ENCODE measurements at regions not wholly inside any gene's neighbourhood (a gene's known extent, or its start where the extent isn't known, plus 50 kb on each side); places are given as distances from the start of the nearest gene placed in this dataset.

DNA sequence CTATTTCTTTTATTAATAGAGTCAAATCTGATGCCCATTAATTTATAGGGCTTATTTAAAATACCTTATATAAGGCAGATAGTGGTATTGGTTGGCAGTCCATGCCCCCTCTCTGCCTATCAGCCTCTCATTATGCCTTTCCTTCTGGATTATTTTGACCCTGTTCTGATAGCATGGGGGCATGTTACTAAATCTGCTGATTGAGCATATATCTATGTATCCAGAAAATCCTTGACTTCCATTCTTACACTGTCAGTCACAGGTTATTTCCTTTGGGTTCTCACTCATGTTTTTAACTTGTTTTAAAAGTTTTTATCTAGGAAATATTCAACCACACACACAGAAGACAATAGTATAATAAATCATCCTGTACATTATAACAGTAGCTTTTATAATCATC is 1184.9 kb downstream of the HACE1 start:
- no peak for DNase-seq (ENCODE audit: low read depth)

DNA sequence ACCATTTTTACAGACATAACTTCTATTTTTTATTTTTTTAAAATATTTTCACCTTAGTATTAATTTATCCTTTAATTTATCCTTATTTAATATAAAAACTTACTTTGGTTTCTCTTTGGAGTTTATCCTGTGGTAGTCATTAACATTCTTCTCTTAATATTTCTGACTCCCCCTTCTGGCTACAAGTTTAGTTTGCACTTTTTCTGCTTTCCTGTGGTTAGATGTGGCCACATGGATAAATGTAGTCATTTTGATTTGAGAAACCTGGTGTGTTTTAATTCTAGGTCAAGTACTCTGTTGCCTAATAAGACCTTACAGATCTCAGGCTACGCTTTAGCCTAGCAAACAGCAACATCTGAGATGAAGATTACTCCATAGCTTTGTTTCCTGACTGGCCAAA is 1187.5 kb downstream of the HACE1 start:
- TF ChIP-seq, protein P1, sequence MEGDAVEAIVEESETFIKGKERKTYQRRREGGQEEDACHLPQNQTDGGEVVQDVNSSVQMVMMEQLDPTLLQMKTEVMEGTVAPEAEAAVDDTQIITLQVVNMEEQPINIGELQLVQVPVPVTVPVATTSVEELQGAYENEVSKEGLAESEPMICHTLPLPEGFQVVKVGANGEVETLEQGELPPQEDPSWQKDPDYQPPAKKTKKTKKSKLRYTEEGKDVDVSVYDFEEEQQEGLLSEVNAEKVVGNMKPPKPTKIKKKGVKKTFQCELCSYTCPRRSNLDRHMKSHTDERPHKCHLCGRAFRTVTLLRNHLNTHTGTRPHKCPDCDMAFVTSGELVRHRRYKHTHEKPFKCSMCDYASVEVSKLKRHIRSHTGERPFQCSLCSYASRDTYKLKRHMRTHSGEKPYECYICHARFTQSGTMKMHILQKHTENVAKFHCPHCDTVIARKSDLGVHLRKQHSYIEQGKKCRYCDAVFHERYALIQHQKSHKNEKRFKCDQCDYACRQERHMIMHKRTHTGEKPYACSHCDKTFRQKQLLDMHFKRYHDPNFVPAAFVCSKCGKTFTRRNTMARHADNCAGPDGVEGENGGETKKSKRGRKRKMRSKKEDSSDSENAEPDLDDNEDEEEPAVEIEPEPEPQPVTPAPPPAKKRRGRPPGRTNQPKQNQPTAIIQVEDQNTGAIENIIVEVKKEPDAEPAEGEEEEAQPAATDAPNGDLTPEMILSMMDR (IDR thresholded peaks at IDR 0.05; ENCODE audit: insufficient read depth, low read length), result no peak
- H3K4me3 ChIP-seq (ENCODE audit: low read depth, low read length), result no peak overlapping the region
- no peak for DNase-seq (ENCODE audit: low read depth)

More for the DNA sequence above, 1184.9 kb downstream of the HACE1 start:
- TF ChIP-seq, protein P1 (IDR thresholded peaks at IDR 0.05; ENCODE audit: insufficient read depth, low read length), result no peak
- no peak overlapping the region for H3K4me3 ChIP-seq (ENCODE audit: low read depth, low read length)

DNA sequence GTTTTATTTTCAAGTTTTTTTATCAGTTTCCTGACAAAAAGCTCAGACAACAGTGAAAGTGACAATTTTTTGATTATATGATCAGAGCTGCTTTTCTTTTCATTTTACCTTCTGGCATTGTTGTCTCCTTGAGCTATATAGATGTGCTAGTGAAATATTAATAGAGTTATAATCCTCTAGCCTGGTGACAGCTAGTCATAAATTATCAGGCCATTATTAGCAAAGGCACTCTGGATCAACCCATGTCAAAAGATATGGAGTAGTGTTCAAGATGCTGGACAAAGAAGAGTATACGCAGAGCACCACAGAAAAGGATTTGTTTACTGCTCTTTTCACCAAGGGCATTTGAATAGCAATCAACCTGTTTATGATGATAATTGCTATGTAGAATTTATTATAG is 1230.1 kb downstream of the HACE1 start:
- TF ChIP-seq, protein P1 (IDR thresholded peaks at IDR 0.05; ENCODE audit: insufficient read depth, low read length), result no peak
- DNase-seq (ENCODE audit: low read depth), result no peak
- no peak overlapping the region for H3K4me3 ChIP-seq (ENCODE audit: low read depth, low read length)

DNA sequence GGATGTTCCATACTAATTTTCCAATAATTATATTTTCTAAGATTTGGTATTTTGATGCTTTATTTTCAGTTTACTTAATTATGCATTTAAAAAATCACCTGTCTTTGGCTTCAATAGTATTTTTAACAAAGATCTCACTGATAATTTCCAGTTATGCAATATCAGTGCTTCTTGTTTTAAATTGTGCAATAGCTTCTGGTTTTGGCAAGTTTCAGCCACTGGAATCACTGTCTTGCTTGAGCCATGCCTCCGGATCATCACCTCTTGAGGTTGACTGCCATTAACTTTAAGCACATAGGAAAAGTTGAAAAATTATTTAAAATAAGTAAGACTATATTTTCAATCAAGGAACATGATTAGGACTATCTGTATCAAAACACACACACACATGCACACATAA is 1242.1 kb downstream of the HACE1 start:
- TF ChIP-seq, protein P1 (IDR thresholded peaks at IDR 0.05; ENCODE audit: insufficient read depth, low read length), result no peak
- no peak for DNase-seq (ENCODE audit: low read depth)
- H3K4me3 ChIP-seq (ENCODE audit: low read depth, low read length), result no peak overlapping the region

DNA sequence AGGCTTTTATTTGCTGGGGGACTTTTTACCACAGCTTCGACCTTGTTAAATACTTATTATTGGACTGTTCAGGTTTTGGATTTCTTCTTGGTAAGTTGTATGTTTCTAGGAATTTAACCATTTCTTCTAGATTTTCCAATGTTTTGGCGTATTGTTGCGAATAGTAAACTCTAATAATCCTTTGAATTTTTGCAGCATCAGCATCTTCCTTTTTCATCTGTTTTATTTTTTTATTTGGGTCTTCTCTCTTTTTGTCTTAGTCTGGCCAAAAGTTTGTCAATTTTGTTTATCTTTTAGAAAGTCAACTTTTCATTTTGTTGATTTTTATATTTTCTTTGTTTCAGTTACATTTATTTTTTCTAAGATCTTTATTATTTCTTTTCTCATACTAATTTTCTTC is 1272.0 kb downstream of the HACE1 start:
- no peak for DNase-seq (ENCODE audit: low read depth)
- TF ChIP-seq, protein P1 (IDR thresholded peaks at IDR 0.05; ENCODE audit: insufficient read depth, low read length), result no peak
- H3K4me3 ChIP-seq (ENCODE audit: low read depth, low read length), result no peak overlapping the region

DNA sequence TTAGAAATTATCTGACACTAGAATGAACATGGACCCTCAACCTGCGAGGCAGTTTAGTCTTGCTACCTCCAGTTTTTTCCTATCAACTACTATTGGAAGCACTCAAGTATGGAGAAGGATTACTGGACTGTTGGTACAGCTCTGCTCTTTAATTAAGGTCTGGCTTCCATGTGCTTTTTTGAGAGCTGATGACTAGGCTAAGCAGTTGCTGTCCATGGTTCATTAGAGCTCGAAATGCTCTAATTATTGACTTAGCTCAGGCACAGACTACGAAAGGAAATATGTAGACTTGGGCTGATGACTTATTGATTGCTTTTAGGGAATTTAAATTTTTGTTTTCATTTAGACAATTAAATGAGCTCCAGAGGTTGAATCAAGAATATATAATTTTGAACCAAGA is 1281.6 kb downstream of the HACE1 start:
- TF ChIP-seq, protein P1 (IDR thresholded peaks at IDR 0.05; ENCODE audit: insufficient read depth, low read length), result no peak
- H3K4me3 ChIP-seq (ENCODE audit: low read depth, low read length), result no peak overlapping the region
- no peak for DNase-seq (ENCODE audit: low read depth)

DNA sequence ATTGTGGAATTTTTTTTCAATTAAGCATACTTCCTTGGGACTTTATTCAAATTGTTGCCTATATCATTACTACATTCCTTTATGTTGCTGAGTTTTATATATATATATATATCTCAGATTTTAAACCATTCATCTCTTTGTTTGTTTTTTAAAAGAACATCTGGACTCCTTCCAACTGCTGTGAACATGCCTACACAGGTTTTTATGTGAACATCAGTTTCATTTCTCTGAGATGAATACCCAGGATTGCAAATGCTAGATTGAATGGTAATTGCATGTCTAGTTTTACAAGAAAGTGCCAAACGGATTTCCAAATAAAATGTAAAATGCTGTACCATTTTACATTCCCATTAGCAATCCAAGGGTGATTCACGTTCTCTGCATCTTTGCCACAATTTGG is 1289.3 kb downstream of the HACE1 start:
- H3K4me3 ChIP-seq (ENCODE audit: low read depth, low read length), result no peak overlapping the region
- TF ChIP-seq, protein P1 (IDR thresholded peaks at IDR 0.05; ENCODE audit: insufficient read depth, low read length), result no peak
- no peak for DNase-seq (ENCODE audit: low read depth)
